H9 (cell line): ENCODE measurements at regions not wholly inside any gene's neighbourhood (a gene's known extent, or its start where the extent isn't known, plus 50 kb on each side); places are given as distances from the start of the nearest gene placed in this dataset.

Experiments used
- DNase-seq: peaks from one replicate; pipeline ENCODE4 v3.0.0-alpha.2; 2017
- H2AFZ ChIP-seq: one replicate; pipeline ENCODE4 v1.6.1; 2013; ENCODE audit warnings: mild to moderate bottlenecking, low read length, control low read depth, moderate library complexity
- H2AK5ac ChIP-seq: 2 replicates; pipeline ENCODE4 v1.6.1; 2013; ENCODE audit warnings: low read length, control low read depth, mixed read lengths; ENCODE audit not compliant: insufficient read length
- H2BK120ac ChIP-seq: one replicate; pipeline ENCODE4 v1.6.1; 2013; ENCODE audit warnings: low read depth, mild to moderate bottlenecking, low read length, control low read depth, inconsistent platforms; ENCODE audit not compliant: poor library complexity, severe bottlenecking
- H2BK12ac ChIP-seq: 2 replicates; pipeline ENCODE4 v1.6.1; 2013; ENCODE audit warnings: low read length, control low read depth, mixed read lengths, low read depth; ENCODE audit not compliant: insufficient read length
- H2BK15ac ChIP-seq: 2 replicates; pipeline ENCODE4 v1.6.1; 2013; ENCODE audit warnings: low read depth, low read length, control low read depth
- H2BK20ac ChIP-seq: one replicate; pipeline ENCODE4 v1.6.1; 2013; ENCODE audit warnings: low read depth, mild to moderate bottlenecking, low read length, control low read depth, inconsistent platforms; ENCODE audit not compliant: poor library complexity, severe bottlenecking
- H2BK5ac ChIP-seq: 2 replicates; pipeline ENCODE4 v1.6.1; 2013; ENCODE audit warnings: low read length, control low read depth, mixed read lengths; ENCODE audit not compliant: insufficient read length
- H3K14ac ChIP-seq: 2 replicates; pipeline ENCODE4 v1.6.1; 2013; ENCODE audit warnings: low read length, control low read depth; ENCODE audit not compliant: insufficient read depth
- H3K18ac ChIP-seq: 2 replicates; pipeline ENCODE4 v1.6.1; 2013; ENCODE audit warnings: low read depth, mild to moderate bottlenecking, mixed read lengths, low read length, control low read depth; ENCODE audit not compliant: insufficient read length
- H3K23ac ChIP-seq: 2 replicates; pipeline ENCODE4 v1.6.1; 2013; ENCODE audit warnings: low read length, control low read depth, mixed read lengths, low read depth; ENCODE audit not compliant: insufficient read length
- H3K23me2 ChIP-seq: 2 replicates; pipeline ENCODE4 v1.6.1; 2013; ENCODE audit warnings: low read depth, mild to moderate bottlenecking, mixed read lengths, low read length, control low read depth; ENCODE audit not compliant: insufficient read length, poor library complexity, severe bottlenecking
- H3K27ac ChIP-seq: 2 replicates; pipeline ENCODE4 v1.5.1; 2013; ENCODE audit warnings: low read length, control low read depth, mixed read lengths, low read depth; ENCODE audit not compliant: insufficient read length
- H3K27me3 ChIP-seq: 2 replicates; pipeline ENCODE4 v1.6.1; 2013; ENCODE audit warnings: low read length, control low read depth, inconsistent platforms; ENCODE audit not compliant: insufficient read depth
- H3K4ac ChIP-seq: 2 replicates; pipeline ENCODE4 v1.6.1; 2013; ENCODE audit warnings: low read depth, mild to moderate bottlenecking, control low read depth, inconsistent platforms, low read length, moderate library complexity
- H3K4me1 ChIP-seq: 2 replicates; pipeline ENCODE4 v1.6.1; 2013; ENCODE audit warnings: low read length, control low read depth, inconsistent platforms; ENCODE audit not compliant: insufficient read depth
- H3K4me2 ChIP-seq: 2 replicates; pipeline ENCODE4 v1.6.1; 2013; ENCODE audit warnings: low read length, control low read depth, mixed read lengths; ENCODE audit not compliant: insufficient read length, insufficient read depth
- H3K56ac ChIP-seq: 2 replicates; pipeline ENCODE4 v1.6.1; 2013; ENCODE audit warnings: low read depth, mild to moderate bottlenecking, mixed read lengths, low read length, control low read depth; ENCODE audit not compliant: insufficient read length
- H3K79me1 ChIP-seq: 2 replicates; pipeline ENCODE4 v1.6.1; 2013; ENCODE audit warnings: low read depth, mild to moderate bottlenecking, moderate library complexity, low read length, control low read depth, inconsistent platforms; ENCODE audit not compliant: insufficient read depth, poor library complexity, severe bottlenecking
- H3K79me2 ChIP-seq: 2 replicates; pipeline ENCODE4 v1.6.1; 2013; ENCODE audit warnings: low read length, control low read depth, inconsistent platforms; ENCODE audit not compliant: insufficient read depth
- H3K9ac ChIP-seq: 2 replicates; pipeline ENCODE4 v1.6.1; 2013; ENCODE audit warnings: low read length, control low read depth, mixed read lengths; ENCODE audit not compliant: insufficient read length; ENCODE audit errors: extremely low read depth
- H3K9me3 ChIP-seq: one replicate; pipeline ENCODE4 v1.6.1; 2013; ENCODE audit warnings: low read depth, low read length, inconsistent platforms; ENCODE audit not compliant: control insufficient read depth
- H3T11ph ChIP-seq: one replicate; pipeline ENCODE4 v1.6.1; 2013; ENCODE audit warnings: mild to moderate bottlenecking, low read length, control low read depth, inconsistent platforms
- H4K20me1 ChIP-seq: one replicate; pipeline ENCODE4 v1.6.1; 2013; ENCODE audit not compliant: control insufficient read depth, insufficient read length, insufficient read depth
- H4K5ac ChIP-seq: 2 replicates; pipeline ENCODE4 v1.6.1; 2013; ENCODE audit warnings: low read depth, mild to moderate bottlenecking, mixed read lengths, low read length, control low read depth; ENCODE audit not compliant: insufficient read length
- H4K8ac ChIP-seq: replicated peaks from 2 replicates; pipeline ENCODE4 v1.6.1; 2013; ENCODE audit warnings: low read length, control low read depth, mixed read lengths, low read depth; ENCODE audit not compliant: insufficient read length
- H4K91ac ChIP-seq: 2 replicates; pipeline ENCODE4 v1.6.1; 2013; ENCODE audit warnings: low read depth, mild to moderate bottlenecking, moderate library complexity, mixed read lengths, low read length, control low read depth; ENCODE audit not compliant: insufficient read length
- H3K27ac Mint-ChIP-seq, 3 experiments: 2 replicates in 2 of 3; 3 replicates in 1 of 3; pipeline ENCODE4 v1.8.0; 2020 to 2021; ENCODE audit warnings: mixed read lengths in 3 of 3, mild to moderate bottlenecking in 1 of 3, moderate library complexity in 1 of 3
- H3K27me3 Mint-ChIP-seq: 2 replicates; pipeline ENCODE4 v1.8.0; 2021; ENCODE audit warnings: low read depth, mild to moderate bottlenecking, moderate library complexity, mixed read lengths
- H3K36me3 Mint-ChIP-seq, 3 experiments: 2 replicates in 2 of 3; 3 replicates in 1 of 3; pipeline ENCODE4 v1.8.0; 2020 to 2021; ENCODE audit warnings: low read depth in 3 of 3, mixed read lengths in 3 of 3; ENCODE audit not compliant: insufficient read depth in 1 of 3
- H3K4me1 Mint-ChIP-seq, 2 experiments: 2 replicates each; pipeline ENCODE4 v1.8.0; 2020; ENCODE audit warnings: mixed read lengths in 2 of 2
- H3K4me3 Mint-ChIP-seq, 2 experiments: 2 replicates in 1 of 2; 3 replicates in 1 of 2; pipeline ENCODE4 v1.8.0; 2020 to 2021; ENCODE audit warnings: mild to moderate bottlenecking in 2 of 2, mixed read lengths in 2 of 2, moderate library complexity in 1 of 2
- H3K9me3 Mint-ChIP-seq, 2 experiments: 2 replicates in 1 of 2; 3 replicates in 1 of 2; pipeline ENCODE4 v1.8.0; 2020; ENCODE audit warnings: mild to moderate bottlenecking in 2 of 2, mixed read lengths in 2 of 2, moderate library complexity in 1 of 2
- WGBS: extraction: QIAGEN DNeasy Blood & Tissue Kit; methylation state at CpG from one replicate; pipeline ENCODE4 v1.1.7; 2013; ENCODE audit warnings: missing lambda C conversion rate, low lambda C conversion rate, mixed read lengths; ENCODE audit not compliant: insufficient read length; ENCODE audit errors: extremely low coverage; 5-methylcytosine and 5-hydroxymethylcytosine counted together
- TF ChIP-seq, protein P1 (sequence below): fragments of 200-600 bp; sonication (generic); conservative IDR thresholded peaks from 3 replicates; pipeline ENCODE4 v1.8.0; 2021; ENCODE audit warnings: antibody characterized with exemption, mild to moderate bottlenecking

DNA sequence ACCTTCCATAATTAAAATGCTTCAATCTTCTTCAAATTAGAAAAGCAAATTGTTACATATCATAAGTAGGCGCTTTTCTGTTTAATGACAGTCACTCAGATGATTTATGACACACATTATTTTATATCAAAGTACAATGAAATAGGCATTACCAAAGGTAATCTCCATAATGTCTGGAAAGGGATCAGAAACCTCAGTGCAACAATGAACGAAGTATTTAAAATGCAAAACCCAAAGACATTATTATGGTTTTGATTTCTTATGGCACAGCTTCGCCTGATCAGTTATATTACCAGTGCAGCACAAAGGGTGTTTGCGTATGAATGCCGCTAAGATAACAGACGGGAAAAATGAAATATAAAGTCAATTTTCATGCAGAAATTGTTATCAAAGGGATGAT is 162.2 kb upstream of the MEIS1 start:
- H2BK120ac ChIP-seq: no peak overlapping the region
- H3K56ac ChIP-seq: no peak overlapping the region
- Mint-ChIP-seq H3K9me3 (no peaks in the 10 kb centered on the region), H3K4me1 (peaks cover 24 to 36% of the 10 kb centered on the region in 2 experiments), H3K27me3 (no peaks in the 10 kb centered on the region), H3K27ac (no peak overlapping the region), H3K36me3 (no peaks in the 10 kb centered on the region), H3K4me3 (no peak overlapping the region)
- H3K18ac ChIP-seq: no peak overlapping the region
- no peak overlapping the region for H4K91ac ChIP-seq
- no peaks in the 10 kb centered on the region for H3K23me2 ChIP-seq
- no peak overlapping the region for H2BK12ac ChIP-seq
- no CpG with 5 or more reads among the region's 6 CpGs for WGBS
- no peak overlapping the region for H3K23ac ChIP-seq
- H2BK20ac ChIP-seq: no peak overlapping the region
- no peak overlapping the region for H2BK15ac ChIP-seq
- no peak for DNase-seq
- H2AFZ ChIP-seq: no peak overlapping the region
- H3K4me1 ChIP-seq: peaks cover 2% of the 10 kb centered on the region
- H3K14ac ChIP-seq: no peak overlapping the region
- no peak overlapping the region for H3K9ac ChIP-seq
- no peaks in the 10 kb centered on the region for H3K27me3 ChIP-seq
- H4K20me1 ChIP-seq: no peaks in the 10 kb centered on the region
- TF ChIP-seq, protein P1, sequence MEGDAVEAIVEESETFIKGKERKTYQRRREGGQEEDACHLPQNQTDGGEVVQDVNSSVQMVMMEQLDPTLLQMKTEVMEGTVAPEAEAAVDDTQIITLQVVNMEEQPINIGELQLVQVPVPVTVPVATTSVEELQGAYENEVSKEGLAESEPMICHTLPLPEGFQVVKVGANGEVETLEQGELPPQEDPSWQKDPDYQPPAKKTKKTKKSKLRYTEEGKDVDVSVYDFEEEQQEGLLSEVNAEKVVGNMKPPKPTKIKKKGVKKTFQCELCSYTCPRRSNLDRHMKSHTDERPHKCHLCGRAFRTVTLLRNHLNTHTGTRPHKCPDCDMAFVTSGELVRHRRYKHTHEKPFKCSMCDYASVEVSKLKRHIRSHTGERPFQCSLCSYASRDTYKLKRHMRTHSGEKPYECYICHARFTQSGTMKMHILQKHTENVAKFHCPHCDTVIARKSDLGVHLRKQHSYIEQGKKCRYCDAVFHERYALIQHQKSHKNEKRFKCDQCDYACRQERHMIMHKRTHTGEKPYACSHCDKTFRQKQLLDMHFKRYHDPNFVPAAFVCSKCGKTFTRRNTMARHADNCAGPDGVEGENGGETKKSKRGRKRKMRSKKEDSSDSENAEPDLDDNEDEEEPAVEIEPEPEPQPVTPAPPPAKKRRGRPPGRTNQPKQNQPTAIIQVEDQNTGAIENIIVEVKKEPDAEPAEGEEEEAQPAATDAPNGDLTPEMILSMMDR: no peak
- no peak overlapping the region for H3K27ac ChIP-seq
- H3T11ph ChIP-seq: no peak overlapping the region
- no peak overlapping the region for H2BK5ac ChIP-seq
- no peaks in the 10 kb centered on the region for H3K9me3 ChIP-seq
- no peak overlapping the region for H3K4me2 ChIP-seq
- no peaks in the 10 kb centered on the region for H3K79me1 ChIP-seq
- H3K79me2 ChIP-seq: no peaks in the 10 kb centered on the region
- H3K4ac ChIP-seq: no peak overlapping the region
- H4K8ac ChIP-seq: no peak overlapping the region
- H4K5ac ChIP-seq: no peak overlapping the region
- no peak overlapping the region for H2AK5ac ChIP-seq
